ENCODE measurements at regions not wholly inside any gene's neighbourhood (a gene's known extent, or its start where the extent isn't known, plus 50 kb on each side); places are given as distances from the start of the nearest gene placed in this dataset.

DNA sequence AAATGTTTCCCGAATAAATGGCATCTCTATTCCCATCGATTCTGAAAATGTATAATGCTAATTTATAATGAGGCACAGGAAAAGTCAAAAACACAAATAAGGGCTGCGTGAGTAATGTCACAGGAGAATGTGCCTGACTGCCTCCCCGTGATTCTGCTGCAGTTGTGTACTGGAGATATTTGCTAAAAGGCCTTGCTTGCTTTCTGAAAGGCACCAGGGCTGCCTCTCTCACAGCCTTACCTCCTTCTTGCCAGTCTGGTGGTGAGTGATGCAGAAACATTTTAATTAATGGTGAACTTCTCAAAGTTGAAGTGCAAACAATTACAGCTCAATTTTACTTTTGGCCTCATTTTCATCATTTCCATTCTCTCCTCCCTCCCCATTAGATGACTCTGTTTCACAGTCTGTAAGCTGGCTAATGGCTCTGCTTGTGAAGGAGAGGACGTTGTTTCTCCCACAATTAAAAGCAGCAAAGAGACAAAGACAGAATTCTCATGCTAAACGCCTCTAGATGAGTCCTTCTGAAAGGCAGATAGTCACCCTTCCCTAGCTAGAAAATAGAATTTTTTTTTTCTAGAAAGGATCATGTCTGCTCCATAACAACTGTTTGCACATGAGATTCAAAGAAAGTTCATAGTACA, 377.6 kb downstream of the MDFIC start:
- Histone ChIP-seq H3K27me3 (no peaks in the 10 kb centered on the region), H3K27ac (no peak overlapping the region), H3K4me3 (no peak overlapping the region), H3K36me3 (no peaks in the 10 kb centered on the region), H3K9me3 (no peaks in the 10 kb centered on the region), H3K4me1 (ENCODE audit: insufficient read depth) (no peaks in the 10 kb centered on the region)
- intact Hi-C loops (cut with DNase I) = no loop called here
- WGBS, 3 donors = 66 to 71% (median 70%) methylated on average over 6 of the region's 6 CpGs
- no peak for DNase-seq
- TF ChIP-seq POLR2A (IDR thresholded peaks at IDR 0.05) (no peak), EP300 (IDR thresholded peaks at IDR 0.05) (no peak)
- TF ChIP-seq, protein P1, sequence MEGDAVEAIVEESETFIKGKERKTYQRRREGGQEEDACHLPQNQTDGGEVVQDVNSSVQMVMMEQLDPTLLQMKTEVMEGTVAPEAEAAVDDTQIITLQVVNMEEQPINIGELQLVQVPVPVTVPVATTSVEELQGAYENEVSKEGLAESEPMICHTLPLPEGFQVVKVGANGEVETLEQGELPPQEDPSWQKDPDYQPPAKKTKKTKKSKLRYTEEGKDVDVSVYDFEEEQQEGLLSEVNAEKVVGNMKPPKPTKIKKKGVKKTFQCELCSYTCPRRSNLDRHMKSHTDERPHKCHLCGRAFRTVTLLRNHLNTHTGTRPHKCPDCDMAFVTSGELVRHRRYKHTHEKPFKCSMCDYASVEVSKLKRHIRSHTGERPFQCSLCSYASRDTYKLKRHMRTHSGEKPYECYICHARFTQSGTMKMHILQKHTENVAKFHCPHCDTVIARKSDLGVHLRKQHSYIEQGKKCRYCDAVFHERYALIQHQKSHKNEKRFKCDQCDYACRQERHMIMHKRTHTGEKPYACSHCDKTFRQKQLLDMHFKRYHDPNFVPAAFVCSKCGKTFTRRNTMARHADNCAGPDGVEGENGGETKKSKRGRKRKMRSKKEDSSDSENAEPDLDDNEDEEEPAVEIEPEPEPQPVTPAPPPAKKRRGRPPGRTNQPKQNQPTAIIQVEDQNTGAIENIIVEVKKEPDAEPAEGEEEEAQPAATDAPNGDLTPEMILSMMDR (IDR thresholded peaks at IDR 0.05) = no peak

DNA sequence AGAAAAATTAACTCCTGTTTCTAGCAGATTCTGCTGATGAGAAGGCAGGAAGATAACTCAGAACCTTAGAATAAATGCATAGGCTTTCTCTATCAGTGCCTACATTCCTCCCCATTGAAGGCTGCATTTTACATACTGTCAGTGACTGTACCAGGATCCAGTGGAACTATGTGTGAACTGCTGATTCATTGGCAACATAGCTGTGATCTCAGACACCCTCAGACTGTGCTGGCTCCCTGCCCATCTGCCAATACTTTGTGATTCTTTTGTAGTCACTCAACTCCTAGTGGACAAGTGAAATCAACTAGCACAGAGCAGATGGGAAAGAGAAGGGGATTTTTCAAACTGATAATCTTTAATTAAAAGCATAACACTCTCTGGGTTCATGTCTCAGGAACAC, 375.8 kb downstream of the MDFIC start:
- intact Hi-C loops (cut with DNase I) = no loop called here
- DNase-seq = no peak
- Histone ChIP-seq H3K4me1 (ENCODE audit: insufficient read depth) (no peaks in the 10 kb centered on the region), H3K36me3 (no peaks in the 10 kb centered on the region), H3K27ac (no peak overlapping the region), H3K27me3 (no peaks in the 10 kb centered on the region), H3K4me3 (no peak overlapping the region), H3K9me3 (no peaks in the 10 kb centered on the region)
- TF ChIP-seq EP300 (IDR thresholded peaks at IDR 0.05) = no peak
- no peak for TF ChIP-seq POLR2A (IDR thresholded peaks at IDR 0.05)
- TF ChIP-seq, protein P1 (IDR thresholded peaks at IDR 0.05) = no peak

DNA sequence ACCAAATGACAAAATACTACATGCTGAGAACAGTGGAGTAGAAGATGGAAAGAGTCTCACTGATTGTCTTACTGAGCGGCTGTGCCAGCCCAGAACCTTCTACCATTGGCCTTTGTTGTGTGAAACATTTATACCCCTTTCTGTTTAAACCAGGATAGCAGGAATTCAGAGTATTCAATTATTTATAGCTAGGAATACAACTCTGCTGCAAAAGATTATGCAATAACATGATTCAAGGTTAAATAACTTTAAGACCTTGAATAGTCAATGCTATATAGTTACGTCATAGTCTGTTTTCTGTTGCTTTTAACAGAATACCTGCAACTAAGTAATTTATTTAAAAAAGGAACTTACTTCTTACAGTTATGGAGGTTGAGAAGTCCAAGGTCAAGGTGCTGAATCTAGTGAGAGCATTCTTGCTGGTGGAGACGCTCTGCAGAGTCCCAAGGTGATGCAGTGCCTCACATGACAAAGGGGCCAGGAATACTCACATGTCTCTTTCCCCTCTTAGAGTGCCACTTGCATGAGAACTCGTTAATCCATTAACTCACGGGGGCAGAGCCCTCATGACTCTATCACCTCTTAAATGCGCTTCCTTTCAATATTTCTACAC, 371.8 kb downstream of the MDFIC start:
- intact Hi-C loops (cut with DNase I) = no loop called here
- no peak for DNase-seq
- H3K27ac ChIP-seq = no peak overlapping the region
- no peaks in the 10 kb centered on the region for H3K9me3 ChIP-seq
- H3K4me1 ChIP-seq (ENCODE audit: insufficient read depth) = no peaks in the 10 kb centered on the region
- no peaks in the 10 kb centered on the region for H3K27me3 ChIP-seq
- H3K36me3 ChIP-seq = no peaks in the 10 kb centered on the region
- no peak overlapping the region for H3K4me3 ChIP-seq
- TF ChIP-seq, protein P1 (IDR thresholded peaks at IDR 0.05) = no peak
- TF ChIP-seq EP300 (IDR thresholded peaks at IDR 0.05) (no peak), POLR2A (IDR thresholded peaks at IDR 0.05) (no peak)
- 65 to 68% (median 65%) methylated on average over 6 of the region's 6 CpGs for WGBS, 3 donors

DNA sequence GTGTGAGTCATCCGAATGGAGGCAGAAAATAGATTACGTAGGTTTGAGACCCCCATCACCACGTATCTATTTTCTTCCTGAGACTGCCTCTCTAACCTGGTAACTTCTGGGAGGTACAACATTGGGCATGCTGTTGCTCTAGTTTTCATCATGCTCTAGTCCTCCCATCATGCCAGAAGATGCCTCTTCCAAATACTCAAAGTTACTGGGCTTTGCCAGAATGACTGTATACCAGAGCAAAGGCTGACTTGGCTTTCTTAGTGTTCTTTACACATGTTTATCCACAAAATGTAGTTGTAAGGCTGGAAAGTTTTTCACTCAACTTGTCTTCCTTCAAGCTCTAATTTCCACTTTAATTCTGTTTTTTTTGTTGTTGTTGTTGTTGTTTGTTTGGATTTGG, 370.5 kb downstream of the MDFIC start:
- no peaks in the 10 kb centered on the region for H3K36me3 ChIP-seq
- H3K4me1 ChIP-seq (ENCODE audit: insufficient read depth) = no peaks in the 10 kb centered on the region
- WGBS, 3 donors = 87 to 88% (median 87%) methylated on average over 3 of the region's 3 CpGs
- H3K27me3 ChIP-seq = no peaks in the 10 kb centered on the region
- H3K4me3 ChIP-seq = no peak overlapping the region
- TF ChIP-seq EP300 (IDR thresholded peaks at IDR 0.05) = no peak
- TF ChIP-seq, protein P1 (IDR thresholded peaks at IDR 0.05) = no peak
- no peak for TF ChIP-seq POLR2A (IDR thresholded peaks at IDR 0.05)
- no peak for DNase-seq
- no peak overlapping the region for H3K27ac ChIP-seq
- intact Hi-C loops (cut with DNase I) = no loop called here
- no peaks in the 10 kb centered on the region for H3K9me3 ChIP-seq

All from ovary (tissue), 7 donors.